ENCODE measurements at regions not wholly inside any gene's neighbourhood (a gene's known extent, or its start where the extent isn't known, plus 50 kb on each side); places are given as distances from the start of the nearest gene placed in this dataset.

- no peak for TF ChIP-seq POLR2A (IDR thresholded peaks at IDR 0.05)
- no peak for TF ChIP-seq CTCF (IDR thresholded peaks at IDR 0.05)
These were observed 1409.3 kb upstream of the CDH2 start for GRCh38 chr18:29586210-29586609.

Measured in uterus (tissue), 2 donors.